K562 (cell line): ENCODE measurements at regions not wholly inside any gene's neighbourhood (a gene's known extent, or its start where the extent isn't known, plus 50 kb on each side); places are given as distances from the start of the nearest gene placed in this dataset.

ENCODE experiments used
- ATAC-seq: fragments of 200-7000 bp; cut with Tn5 transposase; 3 replicates; pipeline ENCODE4 v1.9.1; 2020; ENCODE audit warnings: moderate library complexity
- BruUV-seq: library from RNA; stranded (reverse); fragments of 400-500 nt; replicated peaks from 2 replicates; lab custom pipeline; 2021; lab: Mats Ljungman, UMichigan
- CTCF ChIA-PET: fragments of 300-600 bp; formaldehyde crosslinking; extraction: SDS; loops from one replicate; lab custom pipeline; 2021; ENCODE audit warnings: low intra/inter-chr PET ratio; lab: Yijun Ruan, JAX
- POLR2A ChIA-PET: fragments of 300-600, 350-650 bp; sonication (Branson Sonifier 250); formaldehyde crosslinking; extraction: SDS; loops from one replicate; lab custom pipeline; 2021; ENCODE audit warnings: antibody characterized with exemption, inconsistent platforms; lab: Yijun Ruan, JAX
- DNase-seq, 4 experiments: peaks; one replicate each; pipeline versions ENCODE4 v3.0.0 to v3.0.0-alpha.2; 2011 to 2018; ENCODE audit warnings: low spot score in 3 of 4, mixed read lengths in 3 of 4; ENCODE audit errors: extremely low read depth in 1 of 4
- FAIRE-seq: peaks from 2 replicates; lab custom pipeline; 2011; peaks lifted over from hg19 to GRCh38; lab: Jason Lieb, UNC
- H2AFZ ChIP-seq: 2 replicates; pipeline ENCODE4 v1.6.0; 2011; ENCODE audit warnings: low read depth, low read length, control low read depth, inconsistent platforms
- H3K27ac ChIP-seq: fragments of 200-600 bp; 3 replicates; pipeline ENCODE4 v1.8.0; 2011; ENCODE audit warnings: low read depth, mild to moderate bottlenecking, control low read depth, inconsistent platforms, low read length, moderate library complexity, mixed read lengths; ENCODE audit errors: extremely low read depth
- H3K27me3 ChIP-seq, 2 experiments: fragments of 300-600 bp in 1 of 2; 2 replicates in 1 of 2; 3 replicates in 1 of 2; pipeline versions ENCODE4 v1.6.0 to v1.8.0; 2011; ENCODE audit warnings: inconsistent platforms in 2 of 2, low read length in 2 of 2, mild to moderate bottlenecking in 1 of 2, mixed read lengths in 1 of 2, moderate library complexity in 1 of 2; ENCODE audit not compliant: control insufficient read depth in 2 of 2, insufficient read depth in 2 of 2
- H3K36me3 ChIP-seq: fragments of 300-600 bp; 3 replicates; pipeline ENCODE4 v1.8.0; 2011; ENCODE audit warnings: mild to moderate bottlenecking, low read length, inconsistent platforms; ENCODE audit not compliant: control insufficient read depth, insufficient read depth
- H3K4me1 ChIP-seq, 2 experiments: fragments of 200-600 bp in 1 of 2; replicated peaks in 1 of 2; 2 replicates in 1 of 2; 3 replicates in 1 of 2; pipeline versions ENCODE4 v1.5.1 to v1.8.0; 2011; ENCODE audit warnings: inconsistent platforms in 2 of 2, low read length in 2 of 2, mild to moderate bottlenecking in 1 of 2, mixed read lengths in 1 of 2, moderate library complexity in 1 of 2; ENCODE audit not compliant: control insufficient read depth in 2 of 2, insufficient read depth in 2 of 2
- H3K4me2 ChIP-seq: 2 replicates; pipeline ENCODE4 v1.6.1; 2011; ENCODE audit warnings: low read length, control low read depth, inconsistent platforms, mixed read lengths; ENCODE audit not compliant: insufficient read depth
- H3K4me3 ChIP-seq: fragments of 200-600 bp; sonication (generic), shearing (Covaris generic); 2 replicates; pipeline ENCODE4 v1.5.1; 2016; ENCODE audit warnings: control low read depth, inconsistent platforms
- H3K79me2 ChIP-seq: fragments of 200-600 bp; 3 replicates; pipeline ENCODE4 v1.8.0; 2011; ENCODE audit warnings: low read length, inconsistent platforms; ENCODE audit not compliant: control insufficient read depth, insufficient read depth
- H3K9ac ChIP-seq, 2 experiments: 2 replicates each; pipeline versions ENCODE4 v1.6.0 to v1.6.1; 2011; ENCODE audit warnings: low read depth in 2 of 2, low read length in 2 of 2, control low read depth in 1 of 2, inconsistent platforms in 1 of 2, mild to moderate bottlenecking in 1 of 2, mixed read lengths in 1 of 2; ENCODE audit not compliant: insufficient read depth in 1 of 2
- H3K9me1 ChIP-seq: one replicate; pipeline ENCODE4 v1.6.0; 2011; ENCODE audit warnings: inconsistent platforms, mild to moderate bottlenecking, low read length, moderate library complexity; ENCODE audit not compliant: control insufficient read depth, insufficient read depth
- H3K9me3 ChIP-seq: replicated peaks from 2 replicates; pipeline ENCODE4 v1.5.1; 2011; ENCODE audit warnings: low read depth, low read length, inconsistent platforms; ENCODE audit not compliant: control insufficient read depth, insufficient read depth
- H4K20me1 ChIP-seq: replicated peaks from 2 replicates; pipeline ENCODE4 v1.6.1; 2011; ENCODE audit warnings: low read length, inconsistent platforms, mixed read lengths; ENCODE audit not compliant: control insufficient read depth, insufficient read depth
- DPF2 ChIP-seq: fragments of 450-650 bp; IDR thresholded peaks from 2 replicates; pipeline ENCODE4 v1.6.1; 2016
- E4F1 ChIP-seq: fragments of 250-450 bp; sonication (Bioruptor Pico); IDR thresholded peaks from 2 replicates; pipeline ENCODE4 v1.5.0; 2021; ENCODE audit warnings: mild to moderate bottlenecking, borderline replicate concordance
- HNRNPL ChIP-seq: fragments of 200-400 bp; formaldehyde crosslinking; IDR thresholded peaks from 2 replicates; pipeline ENCODE4 v1.6.1; 2017; ENCODE audit warnings: low read depth, mild to moderate bottlenecking, low read length
- IRF2 ChIP-seq: sonication (generic); formaldehyde crosslinking; IDR thresholded peaks from 2 replicates; pipeline ENCODE4 v1.8.1; 2022; ENCODE audit warnings: mild to moderate bottlenecking, missing genetic modification reagents
- KLF13 ChIP-seq: fragments of 450-650 bp; IDR thresholded peaks from 2 replicates; pipeline ENCODE4 v1.6.1; 2016; ENCODE audit warnings: missing genetic modification characterization, low read depth, mild to moderate bottlenecking, missing compliant biosample characterization, moderate library complexity, borderline replicate concordance
- MAFK ChIP-seq: IDR thresholded peaks from 2 replicates; pipeline ENCODE4 v1.6.1; 2011; ENCODE audit warnings: low read length, improper control_type of control experiment
- NR4A1 ChIP-seq, 2 experiments: fragments of 250-450 bp in 1 of 2; fragments of 450-650 bp in 1 of 2; sonication (Bioruptor Pico) in 1 of 2; IDR thresholded peaks; 2 replicates each; pipeline versions ENCODE4 v1.4.0 to v1.6.1; 2016 to 2020; ENCODE audit warnings: mild to moderate bottlenecking in 2 of 2, missing compliant biosample characterization in 1 of 2, missing genetic modification characterization in 1 of 2, moderate library complexity in 1 of 2
- POLR2AphosphoS5 ChIP-seq: IDR thresholded peaks from 2 replicates; pipeline ENCODE4 v1.6.1; 2011; ENCODE audit warnings: mild to moderate bottlenecking, low read depth, low read length, moderate library complexity; ENCODE audit not compliant: control insufficient read depth, insufficient read depth
- RBM17 ChIP-seq: fragments of 200-400 bp; formaldehyde crosslinking; IDR thresholded peaks from 2 replicates; pipeline ENCODE4 v1.6.1; 2017; ENCODE audit warnings: low read depth, mild to moderate bottlenecking, low read length, borderline replicate concordance
- RBM25 ChIP-seq: fragments of 200-400 bp; formaldehyde crosslinking; IDR thresholded peaks from 2 replicates; pipeline ENCODE4 v1.6.1; 2018; ENCODE audit warnings: low read length, low read depth, moderate library complexity; ENCODE audit not compliant: severe bottlenecking
- ZNF232 ChIP-seq: sonication (generic); formaldehyde crosslinking; IDR thresholded peaks from 2 replicates; pipeline ENCODE4 v1.8.0; 2022; ENCODE audit warnings: mild to moderate bottlenecking, missing genetic modification reagents
- ZNF778 ChIP-seq: fragments of 450-650 bp; formaldehyde crosslinking; IDR thresholded peaks from 2 replicates; pipeline ENCODE4 v1.4.0; 2020; ENCODE audit warnings: mild to moderate bottlenecking, moderate library complexity
- ZNF785 ChIP-seq: fragments of 250-450 bp; sonication (Bioruptor Pico); IDR thresholded peaks from 2 replicates; pipeline ENCODE4 v1.4.0; 2020; ENCODE audit warnings: mild to moderate bottlenecking
- WGBS: fragments of 100-300 bp; shearing (Covaris generic); methylation state at CpG from one replicate; pipeline ENCODE4 v1.1.6; 2016; ENCODE audit warnings: low coverage, mixed read lengths; ENCODE audit not compliant: insufficient coverage; ENCODE audit errors: missing lambda C conversion rate; 5-methylcytosine and 5-hydroxymethylcytosine counted together
- in situ Hi-C: fragments of 300-500 bp; cut with MboI; formaldehyde crosslinking; loops from 4 replicates; pipeline ENCODE4 v1.15.0; 2018; ENCODE audit warnings: inconsistent platforms, mixed read lengths
- intact Hi-C: fragments of 100-400 bp; cut with micrococcal nuclease; formaldehyde crosslinking; loops from 2 replicates; pipeline ENCODE4 v1.14.2; 2022

DNA sequence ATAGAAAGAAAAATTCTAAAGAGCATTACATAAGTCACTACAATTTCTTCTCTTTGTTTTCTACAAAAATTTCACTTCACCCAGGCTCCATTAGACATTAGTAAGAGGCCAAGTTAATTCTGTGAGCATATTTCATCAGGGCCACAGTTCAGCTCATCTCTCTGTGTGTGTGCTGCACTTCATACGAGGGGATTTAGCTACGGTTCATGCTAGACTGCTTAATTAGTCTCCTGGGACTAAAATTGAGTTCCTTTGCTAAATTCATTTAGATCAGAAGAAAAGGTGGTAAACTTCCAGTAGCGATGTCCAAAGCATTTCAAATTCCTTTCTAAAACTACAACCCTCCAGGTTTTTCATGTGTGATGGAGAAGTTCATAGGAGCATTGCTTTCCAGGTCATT is 83.1 kb upstream of the SETMAR start:
- ATAC-seq (peak; percentile 31; the same call in 2 of the 3 replicates), FAIRE-seq (no peak), DNase-seq (no peak)
- Histone ChIP-seq H3K36me3 (no peaks in the 10 kb centered on the region), H3K4me2 (peak overlapping the region; percentile 3; the same call in 1 of the 2 replicates), H3K27me3 (no peaks in the 10 kb centered on the region), H3K9me1 (no peaks in the 10 kb centered on the region), H2AFZ (peak overlapping the region; percentile 70; the same call in 1 of the 2 replicates), H3K4me3 (no peak overlapping the region), H3K27ac (no peak overlapping the region), H3K9ac (no peak overlapping the region), H3K4me1 (peaks cover 3 to 46% of the 10 kb centered on the region in 2 experiments; a peak in 3 of 5 replicates), H3K9me3 (no peaks in the 10 kb centered on the region), H3K79me2 (no peaks in the 10 kb centered on the region), H4K20me1 (no peaks in the 10 kb centered on the region)
- 14% methylated on average over 3 of the region's 3 CpGs for WGBS
- TF ChIP-seq KLF13 (tag) (no peak), NR4A1 (CRISPR knock-in tag; IDR thresholded peaks at IDR 0.05) (no peak), NR4A1 (tag; IDR thresholded peaks at IDR 0.05) (0 out of 2 replicates have a peak, but pooled peaks have one; percentile 52)
- intact Hi-C loops: no loop called here
- ChIA-PET CTCF (no interaction called here), POLR2A (interaction anchor here (0.6 to 1.2 kb wide), 3 partner anchors 13 to 49 kb away, joined by 3 read pairs; no protein-coding TSS in a partner anchor)
- in situ Hi-C loops: no loop called here
- BruUV-seq: no TSS peak

- no peak for ATAC-seq
- in situ Hi-C loops: no loop called here
- BruUV-seq: no TSS peak
- no peak for TF ChIP-seq RBM17
- TF ChIP-seq DPF2: peak; percentile 24; the same call in 1 of the 2 replicates
- no peak for TF ChIP-seq ZNF785 (CRISPR knock-in tag)
- TF ChIP-seq RBM25: no peak
- TF ChIP-seq HNRNPL: no peak
- TF ChIP-seq ZNF778 (CRISPR knock-in tag): no peak
- TF ChIP-seq POLR2AphosphoS5: no peak
- no peak for TF ChIP-seq ZNF232 (CRISPR knock-in tag)
- TF ChIP-seq IRF2 (CRISPR knock-in tag): no peak
- no peak for TF ChIP-seq E4F1 (CRISPR knock-in tag)
- TF ChIP-seq MAFK: peak; percentile 34; the same call in 1 of the 2 replicates
Observed at GRCh38 chr3:4222574-4223175, 80.5 kb upstream of the SETMAR start.

More at GRCh38 chr3:4222574-4223175, 80.5 kb upstream of the SETMAR start:
- H3K9me1 ChIP-seq: no peaks in the 10 kb centered on the region
- H3K4me3 ChIP-seq: no peak overlapping the region
- FAIRE-seq (no peak), DNase-seq (peak in 2 of 4 experiments; percentile 23)
- no peaks in the 10 kb centered on the region for H4K20me1 ChIP-seq
- H3K79me2 ChIP-seq: no peaks in the 10 kb centered on the region
- H3K27me3 ChIP-seq: no peaks in the 10 kb centered on the region
- ChIA-PET POLR2A (interaction anchor here (0.6 to 0.8 kb wide), 3 partner anchors 11 to 894 kb away, joined by 3 read pairs; no protein-coding TSS in a partner anchor), CTCF (no interaction called here)
- intact Hi-C loops: no loop called here
- WGBS: 8% methylated on average over 5 of the region's 5 CpGs
- H2AFZ ChIP-seq: peak overlapping the region; percentile 41; the same call in 1 of the 2 replicates
- H3K4me2 ChIP-seq: peak overlapping the region; percentile 44
- no peak overlapping the region for H3K9ac ChIP-seq
- no peaks in the 10 kb centered on the region for H3K36me3 ChIP-seq
- peaks cover 3 to 58% of the 10 kb centered on the region in 2 experiments; a peak in 3 of 5 replicates for H3K4me1 ChIP-seq
- no peaks in the 10 kb centered on the region for H3K9me3 ChIP-seq
- no peak overlapping the region for H3K27ac ChIP-seq
